A549 (cell line): ENCODE measurements at regions not wholly inside any gene's neighbourhood (a gene's known extent, or its start where the extent isn't known, plus 50 kb on each side); places are given as distances from the start of the nearest gene placed in this dataset.

Source experiments
- CBX2 ChIP-seq: fragments of 200-600 bp; sonication (generic); IDR thresholded peaks from 2 replicates; pipeline ENCODE4 v1.6.1; 2016; ENCODE audit warnings: low read depth, mild to moderate bottlenecking, borderline replicate concordance
- JUN ChIP-seq, 2 experiments: fragments of >200 bp; sonication (Bioruptor Twin); formaldehyde crosslinking; IDR thresholded peaks; 2 replicates in 1 of 2; 3 replicates in 1 of 2; pipeline ENCODE4 v1.6.1; 2016 to 2017
- TF ChIP-seq, protein P1 (sequence below): IDR thresholded peaks from 2 replicates; pipeline ENCODE4 v1.6.1; 2012

GRCh38 chr7:115210552-115210951 is 288.7 kb downstream of the MDFIC start:
- TF ChIP-seq CBX2 (no peak), JUN (IDR thresholded peaks at IDR 0.05) (no peak)
- TF ChIP-seq, protein P1, sequence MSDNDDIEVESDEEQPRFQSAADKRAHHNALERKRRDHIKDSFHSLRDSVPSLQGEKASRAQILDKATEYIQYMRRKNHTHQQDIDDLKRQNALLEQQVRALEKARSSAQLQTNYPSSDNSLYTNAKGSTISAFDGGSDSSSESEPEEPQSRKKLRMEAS = no peak
